HG03378 (cell line): ENCODE measurements at regions not wholly inside any gene's neighbourhood (a gene's known extent, or its start where the extent isn't known, plus 50 kb on each side); places are given as distances from the start of the nearest gene placed in this dataset.
"Not testable (repeated sequence)": the region's sequence is repeated elsewhere in the genome, so short reads cannot be mapped to it uniquely, and the experiment has no call there.

Experiments used
- ATAC-seq: cut with Tn5 transposase; IDR thresholded peaks from one replicate; pipeline ENCODE4 v1.9.1; 2021; ENCODE audit warnings: mild to moderate bottlenecking, moderate library complexity; ENCODE audit not compliant: unreplicated experiment

GRCh38 chr17:71548540-71549190 lies 572.2 kb upstream of the SOX9 start:
- no peak for ATAC-seq

GRCh38 chr17:71550675-71551074 lies 570.1 kb upstream of the SOX9 start:
- no peak for ATAC-seq

GRCh38 chr17:71553381-71553780 lies 567.4 kb upstream of the SOX9 start:
- ATAC-seq = no peak

GRCh38 chr17:71558901-71559300 lies 561.9 kb upstream of the SOX9 start:
- no peak for ATAC-seq

GRCh38 chr17:71572343-71572742 lies 548.5 kb upstream of the SOX9 start:
- no peak for ATAC-seq

- no peak for ATAC-seq
These were observed 542.4 kb upstream of the SOX9 start for GRCh38 chr17:71578446-71578845.

GRCh38 chr17:71580220-71580619 lies 540.6 kb upstream of the SOX9 start:
- ATAC-seq = no peak

GRCh38 chr17:71585540-71585939 lies 535.3 kb upstream of the SOX9 start:
- ATAC-seq = no peak

GRCh38 chr17:71592431-71592830 lies 528.4 kb upstream of the SOX9 start:
- no peak for ATAC-seq

- ATAC-seq = no peak
These were observed 527.7 kb upstream of the SOX9 start for GRCh38 chr17:71593078-71593477.

GRCh38 chr17:71599583-71599982 lies 521.2 kb upstream of the SOX9 start:
- not testable (repeated sequence) for ATAC-seq

- no peak for ATAC-seq
These were observed 520.6 kb upstream of the SOX9 start for GRCh38 chr17:71600137-71600789.

- no peak for ATAC-seq
These were observed 518.8 kb upstream of the SOX9 start for GRCh38 chr17:71601894-71602504.

GRCh38 chr17:71613996-71614395 lies 506.8 kb upstream of the SOX9 start:
- no peak for ATAC-seq

GRCh38 chr17:71615820-71616219 lies 505.0 kb upstream of the SOX9 start:
- no peak for ATAC-seq

- not testable (repeated sequence) for ATAC-seq
These were observed 503.1 kb upstream of the SOX9 start for GRCh38 chr17:71617767-71618166.

- ATAC-seq = no peak
These were observed 495.5 kb upstream of the SOX9 start for GRCh38 chr17:71625330-71625729.

- ATAC-seq = no peak
These were observed 492.5 kb upstream of the SOX9 start for GRCh38 chr17:71628306-71628705.

- ATAC-seq = no peak
These were observed 489.3 kb upstream of the SOX9 start for GRCh38 chr17:71631483-71631882.

GRCh38 chr17:71632328-71632727 lies 488.5 kb upstream of the SOX9 start:
- ATAC-seq = no peak

GRCh38 chr17:71633391-71633849 lies 487.4 kb upstream of the SOX9 start:
- ATAC-seq = no peak

GRCh38 chr17:71634376-71634775 lies 486.4 kb upstream of the SOX9 start:
- no peak for ATAC-seq
